VCaP (cell line): ENCODE measurements at regions not wholly inside any gene's neighbourhood (a gene's known extent, or its start where the extent isn't known, plus 50 kb on each side); places are given as distances from the start of the nearest gene placed in this dataset.

Experiments
- H3K27ac ChIP-seq: fragments of 450-650 bp; 2 replicates; pipeline ENCODE4 v1.5.1; 2017
- CTCF ChIP-seq: fragments of 450-650 bp; conservative IDR thresholded peaks from 2 replicates; pipeline ENCODE4 v1.5.1; 2017; ENCODE audit warnings: mild to moderate bottlenecking, moderate library complexity

GRCh38 chr5:4420681-4421080, 719.4 kb upstream of the ADAMTS16 start:
- TF ChIP-seq CTCF = no peak
- no peak overlapping the region for H3K27ac ChIP-seq

GRCh38 chr5:4422247-4422646, 717.9 kb upstream of the ADAMTS16 start:
- TF ChIP-seq CTCF = no peak
- H3K27ac ChIP-seq = no peak overlapping the region

DNA sequence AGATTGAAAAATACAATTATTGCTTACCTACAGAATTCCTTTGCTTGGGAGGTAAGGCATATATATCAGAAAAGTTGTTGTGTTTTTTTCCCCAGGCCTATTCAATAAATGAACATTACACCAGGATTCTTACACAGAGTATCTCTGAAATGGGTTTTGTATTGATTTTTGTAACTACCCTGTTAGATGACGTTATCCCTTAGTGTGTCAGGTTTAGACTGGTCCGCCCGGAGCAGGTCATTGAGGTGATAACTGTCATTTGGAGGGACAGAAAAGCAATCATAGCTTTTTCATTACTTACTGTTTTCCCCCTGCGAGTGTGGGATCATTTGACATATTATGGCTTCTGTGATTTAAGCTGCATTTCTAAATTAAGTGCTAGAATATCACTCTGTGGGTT, 715.2 kb upstream of the ADAMTS16 start:
- no peak overlapping the region for H3K27ac ChIP-seq
- TF ChIP-seq CTCF = no peak

- TF ChIP-seq CTCF = no peak
- H3K27ac ChIP-seq = no peak overlapping the region
Observed at GRCh38 chr5:4440536-4440935, 699.6 kb upstream of the ADAMTS16 start.

DNA sequence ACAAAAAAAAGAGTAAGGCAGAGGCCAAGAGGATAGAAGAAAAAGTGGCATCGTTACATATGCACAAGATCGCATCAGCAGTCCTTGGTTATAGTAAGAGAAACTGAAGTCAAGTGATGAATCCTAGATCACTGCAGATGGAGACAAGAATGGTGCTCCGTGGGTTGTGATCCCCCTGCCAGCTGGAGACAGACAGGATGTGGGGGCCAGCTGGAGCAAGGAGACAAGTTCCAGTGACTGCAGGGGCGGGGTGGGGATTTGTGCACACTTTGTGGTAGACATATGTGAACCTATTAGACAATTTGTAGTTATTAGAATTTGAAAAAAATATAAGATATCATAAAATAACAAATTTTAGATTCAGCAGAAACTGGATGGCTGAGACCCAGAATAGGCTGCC, 697.9 kb upstream of the ADAMTS16 start:
- H3K27ac ChIP-seq = no peak overlapping the region
- no peak for TF ChIP-seq CTCF

GRCh38 chr5:4447657-4448056, 692.5 kb upstream of the ADAMTS16 start:
- TF ChIP-seq CTCF = no peak
- H3K27ac ChIP-seq = no peak overlapping the region

DNA sequence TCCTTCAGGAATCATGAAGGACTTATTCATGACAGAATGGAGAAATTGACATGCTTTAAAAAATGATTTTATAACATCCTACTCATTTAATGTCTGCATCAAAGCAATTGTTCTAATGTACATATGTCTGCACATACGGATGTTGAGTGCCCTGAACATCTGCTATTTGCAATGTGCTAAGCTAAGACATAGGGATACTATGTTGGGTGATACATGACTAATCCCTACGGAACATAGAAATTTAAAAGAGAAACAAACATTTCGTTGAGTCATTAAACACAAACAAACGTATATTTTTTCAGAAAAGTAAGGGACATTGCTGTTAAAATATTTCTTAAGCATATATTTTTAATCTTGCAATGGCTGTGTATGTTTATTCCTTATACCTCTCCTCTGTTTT, 686.5 kb upstream of the ADAMTS16 start:
- no peak overlapping the region for H3K27ac ChIP-seq
- TF ChIP-seq CTCF = no peak

DNA sequence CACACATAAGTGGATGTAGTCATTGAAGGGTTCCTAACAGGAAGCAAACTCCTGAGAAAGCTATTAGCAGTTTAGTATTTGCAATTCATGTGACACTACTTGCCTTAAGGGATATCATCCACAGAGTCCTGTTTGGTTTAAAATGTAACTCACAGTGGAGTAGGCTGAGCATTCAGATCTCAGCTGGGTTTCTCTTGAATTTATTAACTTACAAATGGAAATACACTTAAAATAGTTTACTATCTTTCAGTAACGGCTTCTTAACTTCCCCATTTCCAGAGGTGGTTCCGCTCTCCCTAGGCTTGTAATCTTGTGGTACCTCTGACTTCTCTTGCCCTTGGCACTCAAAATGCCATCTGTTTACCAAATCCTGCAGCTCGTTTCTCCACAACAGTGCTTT, 660.7 kb upstream of the ADAMTS16 start:
- TF ChIP-seq CTCF = no peak
- no peak overlapping the region for H3K27ac ChIP-seq
